ENCODE measurements at regions not wholly inside any gene's neighbourhood (a gene's known extent, or its start where the extent isn't known, plus 50 kb on each side); places are given as distances from the start of the nearest gene placed in this dataset.

GRCh38 chr10:106467506-106467905, 697.0 kb downstream of the SORCS1 start:
- no peak for DNase-seq (ENCODE audit: low read depth in 2 of 2)

GRCh38 chr10:106457522-106457921, 707.0 kb downstream of the SORCS1 start:
- no peak for DNase-seq (ENCODE audit: low read depth in 2 of 2)

GRCh38 chr10:106454233-106454632, 710.3 kb downstream of the SORCS1 start:
- no peak for DNase-seq (ENCODE audit: low read depth in 2 of 2)

GRCh38 chr10:106450966-106451365, 713.5 kb downstream of the SORCS1 start:
- no peak for DNase-seq (ENCODE audit: low read depth in 2 of 2)

GRCh38 chr10:106446920-106447319, 717.6 kb downstream of the SORCS1 start:
- DNase-seq (ENCODE audit: low read depth in 2 of 2) = no peak

- no peak for DNase-seq (ENCODE audit: low read depth in 2 of 2)
Measured at GRCh38 chr10:106442223-106442622, 722.3 kb downstream of the SORCS1 start.

GRCh38 chr10:106440767-106441166, 723.7 kb downstream of the SORCS1 start:
- DNase-seq (ENCODE audit: low read depth in 2 of 2) = no peak

- DNase-seq (ENCODE audit: low read depth in 2 of 2) = peak; percentile 27 to 28
Measured at GRCh38 chr10:106440355-106440754, 724.2 kb downstream of the SORCS1 start.

GRCh38 chr10:106439366-106439765, 725.1 kb downstream of the SORCS1 start:
- no peak for DNase-seq (ENCODE audit: low read depth in 2 of 2)

GRCh38 chr10:106438386-106438785, 726.1 kb downstream of the SORCS1 start:
- DNase-seq (ENCODE audit: low read depth in 2 of 2) = no peak

- DNase-seq (ENCODE audit: low read depth in 2 of 2) = no peak
Measured at GRCh38 chr10:106436123-106436715, 728.3 kb downstream of the SORCS1 start.

- no peak for DNase-seq (ENCODE audit: low read depth in 2 of 2)
Measured at GRCh38 chr10:106435081-106435480, 729.4 kb downstream of the SORCS1 start.

GRCh38 chr10:106424981-106425380, 739.5 kb downstream of the SORCS1 start:
- peak in 1 of 2 experiments; percentile 36 for DNase-seq (ENCODE audit: low read depth in 2 of 2)

- peak; percentile 85 to 86 for DNase-seq (ENCODE audit: low read depth in 2 of 2)
Measured at GRCh38 chr10:106424054-106424453, 740.5 kb downstream of the SORCS1 start.

- DNase-seq (ENCODE audit: low read depth in 2 of 2) = no peak
Measured at GRCh38 chr10:106410331-106410730, 754.2 kb downstream of the SORCS1 start.

GRCh38 chr10:106405141-106405540, 759.4 kb downstream of the SORCS1 start:
- no peak for DNase-seq (ENCODE audit: low read depth in 2 of 2)

- DNase-seq (ENCODE audit: low read depth in 2 of 2) = no peak
Measured at GRCh38 chr10:106402458-106402857, 762.0 kb downstream of the SORCS1 start.

- no peak for DNase-seq (ENCODE audit: low read depth in 2 of 2)
Measured at GRCh38 chr10:106401967-106402366, 762.5 kb downstream of the SORCS1 start.

GRCh38 chr10:106401161-106401560, 763.3 kb downstream of the SORCS1 start:
- DNase-seq (ENCODE audit: low read depth in 2 of 2) = no peak

- DNase-seq (ENCODE audit: low read depth in 2 of 2) = no peak
Measured at GRCh38 chr10:106399112-106399511, 765.4 kb downstream of the SORCS1 start.

- no peak for DNase-seq (ENCODE audit: low read depth in 2 of 2)
Measured at GRCh38 chr10:106396192-106396591, 768.3 kb downstream of the SORCS1 start.

- no peak for DNase-seq (ENCODE audit: low read depth in 2 of 2)
Measured at GRCh38 chr10:106395041-106395749, 769.3 kb downstream of the SORCS1 start.

GRCh38 chr10:106392778-106393177, 771.7 kb downstream of the SORCS1 start:
- no peak for DNase-seq (ENCODE audit: low read depth in 2 of 2)

GRCh38 chr10:106387063-106387462, 777.4 kb downstream of the SORCS1 start:
- peak; percentile 45 to 47 for DNase-seq (ENCODE audit: low read depth in 2 of 2)
